Erythroblast (primary cell): ENCODE measurements at regions not wholly inside any gene's neighbourhood (a gene's known extent, or its start where the extent isn't known, plus 50 kb on each side); places are given as distances from the start of the nearest gene placed in this dataset.

Source experiments
- DNase-seq, 2 experiments: peaks; one replicate each; lab custom pipeline; 2025; lab: John Stamatoyannopoulos, UW
- GATA1 ChIP-seq: IDR thresholded peaks from 2 replicates; pipeline ENCODE4 v1.6.1; 2011; ENCODE audit warnings: low read depth, mild to moderate bottlenecking, control low read depth, low read length, moderate library complexity
- POLR2A ChIP-seq: IDR thresholded peaks from 2 replicates; pipeline ENCODE4 v1.6.1; 2011; ENCODE audit warnings: mild to moderate bottlenecking, low read length

DNA sequence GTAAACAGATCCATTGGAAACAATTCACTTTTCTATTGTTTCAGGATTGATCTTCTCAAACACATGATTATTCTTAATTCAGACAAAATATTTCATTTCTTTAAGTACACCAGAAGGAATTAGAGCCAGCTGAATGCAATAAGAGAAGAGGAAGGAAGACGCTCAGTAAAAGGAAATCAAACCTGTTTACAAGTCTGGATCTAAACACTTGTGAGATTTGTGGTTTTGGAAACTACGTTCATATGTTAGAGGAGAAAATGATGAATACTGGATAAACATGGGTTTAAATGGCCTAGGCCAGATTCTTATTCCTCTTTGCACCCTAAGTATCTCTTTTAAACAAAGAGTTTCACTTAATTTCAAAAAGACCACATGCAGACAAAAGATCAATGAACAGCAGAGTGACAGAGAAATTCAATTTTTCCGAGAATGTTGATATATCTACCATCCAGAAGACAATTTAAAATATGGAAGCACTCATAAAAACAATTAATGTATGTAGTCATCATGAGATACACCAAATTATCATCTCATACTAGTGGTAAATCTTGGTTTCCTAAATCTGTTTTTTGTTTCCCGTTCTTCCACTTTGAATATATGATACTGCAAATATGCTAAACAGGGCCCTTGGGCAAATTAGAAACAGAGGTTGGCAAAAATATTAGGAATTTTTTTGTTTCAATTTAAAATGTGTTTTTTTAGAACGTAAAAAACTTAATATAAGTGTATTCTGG, 703.5 kb upstream of the CITED2 start:
- TF ChIP-seq POLR2A (no peak), GATA1 (no peak)
- DNase-seq: no peak

DNA sequence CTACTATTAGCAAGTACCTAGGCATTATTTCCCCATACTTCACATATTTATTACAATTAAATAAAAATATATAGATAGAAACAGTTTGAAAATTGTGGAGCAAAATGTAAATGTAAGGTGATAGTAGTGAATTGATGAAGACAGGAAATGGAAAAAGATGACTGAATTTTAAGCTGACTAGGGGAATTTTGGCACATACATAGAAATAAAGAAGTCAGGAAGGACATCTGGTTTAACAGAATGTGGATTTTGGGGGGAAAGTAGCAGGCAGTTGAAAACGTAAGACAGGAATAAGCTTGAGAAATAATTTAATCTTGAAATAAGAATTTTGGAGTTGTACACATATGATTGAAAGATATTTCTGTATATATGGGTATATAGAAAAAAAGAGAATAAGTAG, 701.7 kb upstream of the CITED2 start:
- TF ChIP-seq GATA1 (no peak), POLR2A (no peak)
- no peak for DNase-seq

DNA sequence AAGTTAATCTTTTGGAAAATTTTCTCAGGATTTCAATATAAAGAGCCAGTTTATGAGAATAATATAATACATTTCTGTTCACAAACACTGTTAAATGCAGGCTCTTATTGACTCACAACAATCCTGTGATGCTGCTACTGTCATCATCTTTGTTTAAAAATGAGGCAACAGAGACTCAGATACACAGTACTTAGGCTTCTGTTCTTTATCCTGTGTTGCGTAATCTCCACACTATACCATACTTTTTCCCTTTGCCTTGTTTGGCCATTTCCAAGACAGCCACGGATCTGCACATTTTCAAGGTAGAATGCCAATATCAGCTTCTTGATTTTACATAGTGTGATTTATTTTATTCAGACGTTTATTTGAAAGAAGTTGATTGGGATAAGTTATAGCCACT, 699.0 kb upstream of the CITED2 start:
- TF ChIP-seq POLR2A (no peak), GATA1 (no peak)
- no peak for DNase-seq

DNA sequence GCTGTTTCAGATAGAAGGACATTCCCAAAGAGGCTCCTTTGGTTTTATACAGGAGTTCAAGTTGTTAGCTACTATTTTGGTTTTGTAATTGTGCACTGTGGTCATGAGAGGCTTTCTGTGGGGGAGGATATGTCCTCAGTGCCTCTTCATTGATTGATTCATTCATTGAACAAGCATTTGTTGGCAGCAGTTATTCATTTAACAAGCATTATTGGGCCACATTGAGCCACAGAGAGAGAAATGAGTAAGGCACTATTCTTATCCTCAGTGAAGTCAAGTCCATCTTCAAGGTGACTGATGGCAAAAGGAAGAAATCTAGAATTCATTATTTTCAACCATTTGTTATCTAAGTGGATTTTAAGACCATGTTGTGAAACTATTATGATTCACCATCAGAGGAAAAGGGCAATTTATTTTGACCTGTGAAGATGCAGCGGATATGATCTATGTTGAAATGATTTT, 697.2 kb upstream of the CITED2 start:
- TF ChIP-seq POLR2A (no peak), GATA1 (no peak)
- DNase-seq: no peak

DNA sequence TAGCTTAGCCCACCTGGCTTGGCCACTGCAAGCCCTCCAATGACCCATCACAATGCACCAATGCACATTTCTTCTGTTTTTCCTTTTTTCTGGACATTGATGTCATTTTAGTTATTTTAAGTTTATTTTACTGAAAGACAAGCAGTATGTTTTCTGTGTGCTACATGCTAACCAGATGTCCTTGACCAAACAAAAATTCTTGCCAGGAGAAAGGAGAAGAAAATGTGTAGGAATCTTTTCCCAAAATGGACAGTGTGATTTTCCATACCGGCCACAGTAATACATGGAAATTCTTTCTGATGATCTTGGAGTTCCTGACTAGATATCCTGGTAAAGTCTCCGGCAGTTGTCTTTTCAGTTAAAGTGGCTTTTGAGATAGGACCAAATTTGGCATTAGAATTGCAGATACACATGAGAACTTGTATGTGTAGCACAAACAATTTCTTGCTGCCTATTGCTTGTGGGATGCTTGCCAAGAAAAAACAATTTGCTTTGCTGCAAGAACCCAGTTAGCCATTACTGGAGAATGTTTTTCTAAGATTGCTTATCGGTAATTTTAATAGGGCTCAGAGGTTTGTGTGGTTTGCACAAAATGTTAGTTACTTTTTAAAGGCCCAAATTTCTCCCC, 696.5 kb upstream of the CITED2 start:
- TF ChIP-seq GATA1: no peak
- TF ChIP-seq POLR2A: no peak
- DNase-seq: no peak

DNA sequence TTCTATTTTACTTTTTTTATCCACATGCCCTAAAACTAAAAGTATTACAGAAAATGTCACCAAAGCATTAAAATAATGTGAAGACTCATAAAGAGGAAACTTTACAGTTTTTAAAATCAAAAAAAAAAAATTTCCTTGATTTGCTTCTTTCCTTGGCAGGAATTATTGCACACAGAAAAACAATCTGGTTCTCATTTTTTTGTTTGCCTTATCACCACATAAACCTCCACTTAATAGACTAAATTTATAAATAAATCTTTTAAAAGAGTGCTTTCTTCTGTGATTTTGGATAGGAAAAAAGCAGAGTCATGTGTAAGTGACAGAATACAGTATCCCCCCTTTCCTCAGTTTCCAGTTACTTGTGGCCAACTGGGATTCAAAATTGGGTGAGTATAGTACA, 695.1 kb upstream of the CITED2 start:
- no peak for TF ChIP-seq POLR2A
- TF ChIP-seq GATA1: no peak
- no peak for DNase-seq

DNA sequence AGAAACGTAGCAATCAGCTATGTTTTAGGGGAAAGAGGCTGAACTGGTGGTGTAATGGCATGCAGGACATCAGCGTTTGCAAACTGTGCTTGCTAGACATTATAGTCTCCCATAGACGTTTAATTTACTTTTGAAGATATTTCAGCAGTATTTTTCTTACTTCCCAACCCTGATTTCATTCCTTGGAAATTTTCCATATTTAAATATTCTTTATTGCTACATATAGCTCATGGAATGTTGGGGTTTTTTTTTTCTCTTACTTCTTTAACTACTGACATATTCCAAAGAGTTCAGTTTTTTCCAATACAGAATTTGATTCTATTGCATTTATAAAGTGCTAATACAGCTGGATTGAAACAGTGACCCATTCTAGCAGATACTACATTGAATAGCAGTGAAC, 694.4 kb upstream of the CITED2 start:
- DNase-seq: no peak
- TF ChIP-seq POLR2A (no peak), GATA1 (no peak)

DNA sequence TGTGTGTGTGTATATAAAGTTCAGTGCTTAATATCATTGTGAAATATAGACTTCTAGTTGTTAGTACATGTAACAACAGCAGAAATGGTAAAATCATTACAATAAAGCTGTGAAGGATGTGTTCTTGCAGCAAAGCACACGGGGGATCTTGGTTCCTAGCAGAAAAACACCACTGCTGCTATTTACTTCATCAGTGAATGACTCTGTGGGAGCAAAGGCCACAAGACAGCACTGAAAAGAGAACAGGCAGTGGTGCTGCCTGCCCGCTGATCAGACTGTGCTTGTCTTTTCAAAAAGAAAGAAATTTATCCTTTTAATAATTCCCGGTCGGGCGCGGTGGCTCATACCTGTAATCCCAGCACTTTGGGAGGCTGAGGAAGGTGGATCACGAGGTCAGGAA, 689.9 kb upstream of the CITED2 start:
- TF ChIP-seq POLR2A (no peak), GATA1 (no peak)
- no peak for DNase-seq

DNA sequence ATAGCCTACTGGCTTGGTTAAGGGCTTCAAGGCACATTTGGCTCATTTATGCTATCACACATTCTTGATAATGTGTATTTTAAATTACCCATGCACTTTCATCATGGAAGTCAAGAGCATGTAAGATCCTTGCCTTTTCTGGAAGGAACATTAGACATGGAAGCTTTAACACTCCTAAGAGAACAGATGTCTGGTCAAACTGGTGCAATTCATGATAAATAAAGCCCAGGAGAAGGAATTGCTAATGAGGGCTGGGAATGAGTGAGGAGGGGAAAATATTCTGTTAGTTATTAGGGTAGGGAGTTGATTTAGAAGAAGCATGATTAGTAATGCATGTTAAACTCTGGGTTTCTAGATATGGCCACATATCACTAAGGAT, 688.6 kb upstream of the CITED2 start:
- TF ChIP-seq POLR2A: no peak
- no peak for TF ChIP-seq GATA1
- DNase-seq: no peak

DNA sequence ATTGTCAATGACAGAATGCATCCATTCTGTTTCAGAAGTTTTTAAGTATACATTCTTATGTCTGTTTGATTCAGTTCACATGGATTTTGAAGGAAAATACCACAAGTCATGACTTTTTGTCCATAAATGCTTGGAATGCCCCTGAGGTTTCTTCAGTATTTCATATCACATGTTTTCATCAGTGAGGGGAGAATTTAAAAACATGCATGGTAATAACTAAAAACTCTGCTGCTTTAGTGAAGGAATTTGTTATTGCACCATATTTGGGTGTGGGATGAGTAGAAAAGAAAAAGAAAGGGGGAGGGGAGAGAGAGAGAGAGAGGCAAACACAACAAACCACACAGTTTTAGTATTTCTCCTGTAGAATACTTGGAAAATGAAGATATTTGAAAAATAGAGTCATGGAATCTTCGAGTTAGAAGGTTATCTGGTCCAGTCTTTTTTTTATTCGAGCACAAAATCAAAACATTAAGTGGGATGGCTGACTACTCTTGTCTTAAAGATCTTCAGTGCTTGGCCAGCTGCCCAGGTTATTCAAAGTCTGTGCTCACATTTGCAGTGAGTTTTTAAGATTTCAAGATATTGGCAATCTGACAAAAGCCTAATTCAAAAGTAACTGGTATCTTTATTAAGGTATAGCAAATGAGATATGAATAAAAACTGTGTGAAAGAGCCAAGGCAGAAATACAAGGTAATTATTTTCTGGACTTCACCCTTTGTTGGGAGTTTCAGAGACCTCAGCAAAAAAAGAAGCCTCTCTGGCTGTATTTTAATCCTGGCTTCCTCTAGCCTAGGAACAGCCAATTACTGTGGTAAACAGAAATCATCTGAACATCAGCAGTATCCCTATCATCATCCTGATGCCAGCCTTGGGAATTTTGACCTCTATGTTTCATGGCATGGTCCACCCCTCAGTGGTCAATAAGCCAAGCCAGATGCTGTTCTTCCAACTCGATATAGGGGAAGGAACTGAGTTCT, 687.9 kb upstream of the CITED2 start:
- peak; percentile 13 to 27 for DNase-seq
- TF ChIP-seq GATA1 (no peak), POLR2A (no peak)

DNA sequence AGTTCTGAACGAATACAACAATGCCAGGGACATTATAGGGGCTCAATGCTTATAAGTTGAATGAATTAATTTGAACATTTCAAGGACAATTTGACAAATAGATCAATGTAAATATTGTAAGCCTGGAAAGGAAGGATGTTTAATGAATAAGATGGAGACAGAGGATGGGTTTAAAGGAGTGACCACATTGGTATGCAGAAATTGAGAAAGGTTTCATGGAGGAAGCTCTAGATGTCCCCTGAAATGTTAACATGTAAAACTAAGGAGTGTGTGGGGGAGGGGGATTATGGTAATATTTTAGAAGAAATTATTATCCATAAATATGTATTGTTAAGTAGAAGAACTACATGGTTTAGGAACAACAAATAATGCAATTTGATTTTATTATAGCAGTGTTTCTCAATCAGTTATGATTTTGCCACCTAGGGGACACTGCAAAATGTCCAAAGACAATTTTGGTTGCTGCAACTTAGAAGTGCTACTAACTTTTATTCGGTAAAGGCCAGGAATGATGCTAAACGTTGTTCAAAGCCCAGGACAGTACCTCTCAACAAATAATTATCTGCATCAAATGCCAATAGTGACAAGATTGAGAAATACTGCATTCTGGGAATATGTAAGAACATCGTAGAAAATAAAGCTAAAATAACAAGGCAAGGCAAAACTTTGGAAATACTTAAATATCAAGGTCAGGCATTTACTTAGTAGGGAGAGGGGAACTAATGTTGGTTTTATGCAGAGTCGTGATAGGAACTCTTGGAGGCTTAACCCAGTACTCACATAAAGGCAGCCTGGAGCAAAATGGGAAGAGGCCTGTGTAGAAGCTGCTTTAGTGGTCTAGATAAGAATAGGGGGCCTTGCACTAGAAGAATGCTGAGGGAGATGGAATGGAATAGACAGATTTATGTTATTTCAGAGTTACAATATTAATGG, 686.9 kb upstream of the CITED2 start:
- DNase-seq: no peak
- no peak for TF ChIP-seq GATA1
- TF ChIP-seq POLR2A: no peak

DNA sequence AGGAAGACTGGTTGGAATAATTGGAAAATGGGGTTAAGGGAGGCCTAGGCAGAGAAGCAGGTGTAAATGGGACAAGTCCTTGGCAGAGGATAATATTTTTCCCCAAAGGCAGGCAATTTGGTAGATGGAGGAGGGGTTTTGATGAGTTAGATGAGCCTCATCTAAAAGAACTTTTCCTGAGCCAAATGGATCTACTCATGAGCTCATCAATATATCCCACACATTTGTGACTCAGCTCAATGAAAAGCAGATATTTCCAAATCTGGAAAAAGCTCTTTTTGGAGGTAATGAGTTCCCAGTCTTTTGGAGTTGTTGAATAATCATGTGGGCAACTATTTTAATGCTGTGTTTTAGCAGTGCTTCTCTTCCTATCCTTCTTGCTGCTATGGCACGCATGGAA, 685.5 kb upstream of the CITED2 start:
- DNase-seq: no peak
- TF ChIP-seq POLR2A: no peak
- no peak for TF ChIP-seq GATA1

DNA sequence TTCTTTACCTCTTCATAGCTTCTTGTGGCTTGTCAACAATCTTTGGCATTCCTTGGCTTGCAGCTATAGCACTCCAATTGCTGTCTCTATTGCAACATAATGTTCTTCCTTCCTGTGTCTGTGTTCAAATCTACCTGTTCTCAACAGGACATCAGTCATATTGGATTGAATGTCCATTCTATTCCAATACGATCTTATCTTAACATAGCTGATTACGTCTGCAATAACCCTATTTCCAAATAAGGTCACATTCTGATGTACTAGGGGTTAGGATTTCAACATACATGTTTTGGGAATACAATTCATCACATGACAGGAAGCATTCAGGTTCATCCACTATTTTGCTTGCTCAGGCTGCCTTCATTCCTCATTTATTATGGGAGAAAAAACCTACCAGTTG, 684.4 kb upstream of the CITED2 start:
- no peak for TF ChIP-seq POLR2A
- no peak for TF ChIP-seq GATA1
- DNase-seq: no peak
